ENCODE measurements at regions not wholly inside any gene's neighbourhood (a gene's known extent, or its start where the extent isn't known, plus 50 kb on each side); places are given as distances from the start of the nearest gene placed in this dataset.
A peak's percentile ranks its signal among the peaks of the same experiment; 100 is the strongest.
"Not testable (repeated sequence)": the region's sequence is repeated elsewhere in the genome, so short reads cannot be mapped to it uniquely, and the experiment has no call there.

- 93% methylated on average over 11 of the region's 11 CpGs for WGBS
- Histone ChIP-seq H2BK120ac (ENCODE audit: low read depth, low read length) (no peak overlapping the region), H3K79me1 (replicated peaks; ENCODE audit: low read length, poor library complexity, severe bottlenecking) (no peaks in the 10 kb centered on the region), H3K27me3 (ENCODE audit: control insufficient read depth in 1 of 2, insufficient read depth in 1 of 2, low read length in 2 of 2) (peaks cover 0 to 37% of the 10 kb centered on the region in 2 experiments), H3K23ac (ENCODE audit: low read length in 2 of 2) (no peak overlapping the region), H2BK15ac (ENCODE audit: low read depth, poor library complexity, severe bottlenecking) (no peak overlapping the region), H2AK5ac (ENCODE audit: low read length, severe bottlenecking) (peak overlapping the region; percentile 24), H2BK5ac (ENCODE audit: low read depth, low read length, poor library complexity, severe bottlenecking) (no peak overlapping the region), H3K14ac (ENCODE audit: low read length in 2 of 2) (no peak overlapping the region), H3K4me2 (ENCODE audit: low read length, poor library complexity, severe bottlenecking) (no peak overlapping the region), H4K8ac (ENCODE audit: low read length) (no peak overlapping the region), H3K4me1 (ENCODE audit: control insufficient read depth, insufficient read depth, low read depth, low read length) (peaks cover 6% of the 10 kb centered on the region), H3K36me3 (ENCODE audit: control insufficient read depth in 1 of 2, insufficient read depth in 2 of 2, low read depth in 1 of 2, low read length in 2 of 2) (no peaks in the 10 kb centered on the region), H3K18ac (ENCODE audit: low read depth in 1 of 2, low read length in 2 of 2) (no peak overlapping the region), H3K9me3 (ENCODE audit: control insufficient read depth, low read length) (peaks cover 5% of the 10 kb centered on the region), H3K4ac (ENCODE audit: low read depth in 1 of 2, low read length in 2 of 2) (no peak overlapping the region), H3K4me3 (ENCODE audit: insufficient read depth in 1 of 2, low read depth in 1 of 2, low read length in 2 of 2) (no peak overlapping the region), H2BK12ac (ENCODE audit: low read length in 2 of 2) (no peak overlapping the region), H3K27ac (ENCODE audit: low read length, poor library complexity, severe bottlenecking) (no peak overlapping the region), H4K91ac (ENCODE audit: low read length) (no peak overlapping the region), H2AFZ (ENCODE audit: low read depth, low read length) (no peak overlapping the region), H3K9ac (ENCODE audit: low read length) (no peak overlapping the region)
- no peak for DNase-seq
Observed at GRCh38 chr22:27603111-27603799, 198.3 kb downstream of the MN1 start.

GRCh38 chr22:27603800-27604144 lies 197.8 kb downstream of the MN1 start:
- Histone ChIP-seq H2BK12ac (ENCODE audit: low read length in 2 of 2) (no peak overlapping the region), H3K14ac (ENCODE audit: low read length in 2 of 2) (no peak overlapping the region), H3K9ac (ENCODE audit: low read length) (no peak overlapping the region), H3K18ac (ENCODE audit: low read depth in 1 of 2, low read length in 2 of 2) (no peak overlapping the region), H4K91ac (ENCODE audit: low read length) (no peak overlapping the region), H3K23ac (ENCODE audit: low read length in 2 of 2) (no peak overlapping the region), H2AFZ (ENCODE audit: low read depth, low read length) (no peak overlapping the region), H2BK5ac (ENCODE audit: low read depth, low read length, poor library complexity, severe bottlenecking) (no peak overlapping the region), H3K79me1 (replicated peaks; ENCODE audit: low read length, poor library complexity, severe bottlenecking) (no peaks in the 10 kb centered on the region), H3K36me3 (ENCODE audit: control insufficient read depth in 1 of 2, insufficient read depth in 2 of 2, low read depth in 1 of 2, low read length in 2 of 2) (no peaks in the 10 kb centered on the region), H3K4ac (ENCODE audit: low read depth in 1 of 2, low read length in 2 of 2) (no peak overlapping the region), H4K8ac (ENCODE audit: low read length) (no peak overlapping the region), H2BK15ac (ENCODE audit: low read depth, poor library complexity, severe bottlenecking) (no peak overlapping the region), H3K4me2 (ENCODE audit: low read length, poor library complexity, severe bottlenecking) (no peak overlapping the region), H3K27ac (ENCODE audit: low read length, poor library complexity, severe bottlenecking) (no peak overlapping the region), H3K27me3 (ENCODE audit: control insufficient read depth in 1 of 2, insufficient read depth in 1 of 2, low read length in 2 of 2) (peaks cover 0 to 37% of the 10 kb centered on the region in 2 experiments), H2BK120ac (ENCODE audit: low read depth, low read length) (no peak overlapping the region), H2AK5ac (ENCODE audit: low read length, severe bottlenecking) (no peak overlapping the region), H3K9me3 (ENCODE audit: control insufficient read depth, low read length) (peaks cover 5% of the 10 kb centered on the region), H3K4me1 (ENCODE audit: control insufficient read depth, insufficient read depth, low read depth, low read length) (peaks cover 6% of the 10 kb centered on the region), H3K4me3 (ENCODE audit: insufficient read depth in 1 of 2, low read depth in 1 of 2, low read length in 2 of 2) (no peak overlapping the region)
- WGBS = 84% methylated on average over 9 of the region's 9 CpGs
- DNase-seq = no peak

- Histone ChIP-seq H3K9me3 (ENCODE audit: control insufficient read depth, low read length) (peaks cover 5% of the 10 kb centered on the region), H2BK12ac (ENCODE audit: low read length in 2 of 2) (no peak overlapping the region), H3K27ac (ENCODE audit: low read length, poor library complexity, severe bottlenecking) (no peak overlapping the region), H2BK15ac (ENCODE audit: low read depth, poor library complexity, severe bottlenecking) (no peak overlapping the region), H3K14ac (ENCODE audit: low read length in 2 of 2) (no peak overlapping the region), H3K4me3 (ENCODE audit: insufficient read depth in 1 of 2, low read depth in 1 of 2, low read length in 2 of 2) (no peak overlapping the region), H3K36me3 (ENCODE audit: control insufficient read depth in 1 of 2, insufficient read depth in 2 of 2, low read depth in 1 of 2, low read length in 2 of 2) (no peaks in the 10 kb centered on the region), H2AK5ac (ENCODE audit: low read length, severe bottlenecking) (no peak overlapping the region), H4K91ac (ENCODE audit: low read length) (no peak overlapping the region), H4K8ac (ENCODE audit: low read length) (no peak overlapping the region), H3K4me2 (ENCODE audit: low read length, poor library complexity, severe bottlenecking) (no peak overlapping the region), H3K4ac (ENCODE audit: low read depth in 1 of 2, low read length in 2 of 2) (no peak overlapping the region), H3K9ac (ENCODE audit: low read length) (no peak overlapping the region), H2AFZ (ENCODE audit: low read depth, low read length) (no peak overlapping the region), H3K4me1 (ENCODE audit: control insufficient read depth, insufficient read depth, low read depth, low read length) (peaks cover 6% of the 10 kb centered on the region), H3K18ac (ENCODE audit: low read depth in 1 of 2, low read length in 2 of 2) (no peak overlapping the region), H2BK120ac (ENCODE audit: low read depth, low read length) (no peak overlapping the region), H3K27me3 (ENCODE audit: control insufficient read depth in 1 of 2, insufficient read depth in 1 of 2, low read length in 2 of 2) (peaks cover 0 to 38% of the 10 kb centered on the region in 2 experiments), H3K23ac (ENCODE audit: low read length in 2 of 2) (no peak overlapping the region), H2BK5ac (ENCODE audit: low read depth, low read length, poor library complexity, severe bottlenecking) (no peak overlapping the region), H3K79me1 (replicated peaks; ENCODE audit: low read length, poor library complexity, severe bottlenecking) (no peaks in the 10 kb centered on the region)
- DNase-seq = no peak
- WGBS = 83% methylated on average over 4 of the region's 4 CpGs
Observed at GRCh38 chr22:27605390-27605789, 196.2 kb downstream of the MN1 start.

DNA sequence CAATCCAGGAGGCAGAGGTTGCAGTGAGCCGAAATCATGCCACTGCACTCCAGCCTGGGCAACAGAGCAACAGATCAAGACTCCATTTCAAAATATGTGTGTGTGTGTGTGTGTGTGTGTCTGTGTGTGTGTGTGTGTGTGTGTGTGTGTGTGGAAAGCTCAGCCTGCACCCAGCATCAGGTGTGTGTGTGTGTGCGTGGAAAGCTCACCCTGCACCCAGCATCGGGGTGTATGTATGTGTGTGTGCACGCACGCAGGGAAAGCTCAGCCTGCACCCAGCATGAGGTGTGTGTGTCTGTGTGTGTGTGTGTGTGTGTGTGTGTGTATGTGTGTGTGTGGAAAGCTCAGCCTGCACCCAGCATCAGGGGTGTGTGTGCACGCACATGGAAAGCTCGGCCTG lies 193.8 kb downstream of the MN1 start:
- peaks cover 12% of the 10 kb centered on the region for H3K4me1 ChIP-seq (ENCODE audit: control insufficient read depth, insufficient read depth, low read depth, low read length)
- 99% methylated on average over 7 of the region's 7 CpGs for WGBS
- DNase-seq; H3K79me1 ChIP-seq (replicated peaks; ENCODE audit: low read length, poor library complexity, severe bottlenecking); H3K4me3 ChIP-seq (ENCODE audit: insufficient read depth in 1 of 2, low read depth in 1 of 2, low read length in 2 of 2); H3K9me3 ChIP-seq (ENCODE audit: control insufficient read depth, low read length); H3K14ac ChIP-seq (ENCODE audit: low read length in 2 of 2); H4K8ac ChIP-seq (ENCODE audit: low read length); H3K23ac ChIP-seq (ENCODE audit: low read length in 2 of 2); H2BK5ac ChIP-seq (ENCODE audit: low read depth, low read length, poor library complexity, severe bottlenecking); H2AK5ac ChIP-seq (ENCODE audit: low read length, severe bottlenecking); H2AFZ ChIP-seq (ENCODE audit: low read depth, low read length); H2BK120ac ChIP-seq (ENCODE audit: low read depth, low read length); H2BK12ac ChIP-seq (ENCODE audit: low read length in 2 of 2); H3K4ac ChIP-seq (ENCODE audit: low read depth in 1 of 2, low read length in 2 of 2); H3K27ac ChIP-seq (ENCODE audit: low read length, poor library complexity, severe bottlenecking); H3K18ac ChIP-seq (ENCODE audit: low read depth in 1 of 2, low read length in 2 of 2); H3K36me3 ChIP-seq (ENCODE audit: control insufficient read depth in 1 of 2, insufficient read depth in 2 of 2, low read depth in 1 of 2, low read length in 2 of 2); H3K4me2 ChIP-seq (ENCODE audit: low read length, poor library complexity, severe bottlenecking); H3K9ac ChIP-seq (ENCODE audit: low read length): not testable (repeated sequence)
- H2BK15ac ChIP-seq (ENCODE audit: low read depth, poor library complexity, severe bottlenecking) = peak overlapping the region; percentile 9
- H4K91ac ChIP-seq (ENCODE audit: low read length) = peak overlapping the region; percentile 25
- H3K27me3 ChIP-seq (ENCODE audit: control insufficient read depth in 1 of 2, insufficient read depth in 1 of 2, low read length in 2 of 2) = peaks cover 0 to 39% of the 10 kb centered on the region in 2 experiments
